GM21528 (cell line): ENCODE measurements at regions not wholly inside any gene's neighbourhood (a gene's known extent, or its start where the extent isn't known, plus 50 kb on each side); places are given as distances from the start of the nearest gene placed in this dataset.
A peak's percentile ranks its signal among the peaks of the same experiment; 100 is the strongest.

Experiments used
- ATAC-seq: cut with Tn5 transposase; IDR thresholded peaks from one replicate; pipeline ENCODE4 v1.9.1; 2021; ENCODE audit warnings: mild to moderate bottlenecking, moderate library complexity; ENCODE audit not compliant: unreplicated experiment, low FRiP score

GRCh38 chr21:35940074-35940927 is 120.0 kb downstream of the SETD4 start:
- no peak for ATAC-seq

- no peak for ATAC-seq
Observed at GRCh38 chr21:35938446-35938845, 121.9 kb downstream of the SETD4 start.

- ATAC-seq, result no peak
Observed at GRCh38 chr21:35933466-35933865, 126.9 kb downstream of the SETD4 start.

- ATAC-seq, result peak; percentile 85
Observed at GRCh38 chr21:35932232-35932911, 128.0 kb downstream of the SETD4 start.

- no peak for ATAC-seq
Observed at GRCh38 chr21:35929901-35930300, 130.4 kb downstream of the SETD4 start.

- ATAC-seq, result no peak
Observed at GRCh38 chr21:35927262-35927661, 133.1 kb downstream of the SETD4 start.

GRCh38 chr21:35926003-35926740 is 134.2 kb downstream of the SETD4 start:
- ATAC-seq, result no peak

- ATAC-seq, result no peak
Observed at GRCh38 chr21:35925497-35925896, 134.8 kb downstream of the SETD4 start.

- no peak for ATAC-seq
Observed at GRCh38 chr21:35924714-35925301, 135.5 kb downstream of the SETD4 start.

GRCh38 chr21:35923971-35924370 is 136.4 kb downstream of the SETD4 start:
- no peak for ATAC-seq

- ATAC-seq, result no peak
Observed at GRCh38 chr21:35922618-35923017, 137.7 kb downstream of the SETD4 start.

- ATAC-seq, result no peak
Observed at GRCh38 chr21:35921471-35921870, 138.9 kb downstream of the SETD4 start.

GRCh38 chr21:35920436-35920835 is 139.9 kb downstream of the SETD4 start:
- ATAC-seq, result no peak

GRCh38 chr21:35915030-35915429 is 145.3 kb downstream of the SETD4 start:
- ATAC-seq, result no peak

GRCh38 chr21:35911412-35912191 is 148.7 kb downstream of the SETD4 start:
- ATAC-seq, result no peak

GRCh38 chr21:35909456-35910223 is 150.7 kb downstream of the SETD4 start:
- no peak for ATAC-seq

GRCh38 chr21:35908311-35909078 is 151.8 kb downstream of the SETD4 start:
- no peak for ATAC-seq

- ATAC-seq, result no peak
Observed at GRCh38 chr21:35906586-35906985, 153.7 kb downstream of the SETD4 start.

GRCh38 chr21:35905963-35906345 is 154.4 kb downstream of the SETD4 start:
- no peak for ATAC-seq
